GF-D8 (cell line): ENCODE measurements at regions not wholly inside any gene's neighbourhood (a gene's known extent, or its start where the extent isn't known, plus 50 kb on each side); places are given as distances from the start of the nearest gene placed in this dataset.

ENCODE experiments used
- DNase-seq: peaks from one replicate; lab custom pipeline; 2025; lab: John Stamatoyannopoulos, UW

- no peak for DNase-seq
These were observed 177.0 kb upstream of the TNFAIP3 start for GRCh38 chr6:137690034-137690433.

DNA sequence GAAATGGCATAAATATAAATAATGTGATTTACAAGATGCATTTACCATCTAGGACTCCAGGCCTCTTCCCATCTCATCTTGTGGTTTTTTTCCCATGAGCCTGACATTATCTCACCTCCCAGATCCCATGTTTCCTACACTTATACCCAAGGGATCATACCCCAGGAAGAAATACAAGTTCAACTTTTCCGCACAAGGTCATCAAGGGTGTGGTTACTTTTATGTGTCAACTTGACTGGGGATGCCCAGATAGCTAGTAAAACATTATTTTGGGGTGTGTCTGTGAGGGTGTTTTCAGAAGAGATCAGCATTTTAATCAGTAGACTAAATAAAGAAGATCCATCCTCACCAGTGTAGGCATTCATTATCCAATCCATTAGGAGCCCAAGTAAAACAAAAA, 176.3 kb upstream of the TNFAIP3 start:
- DNase-seq, result no peak

DNA sequence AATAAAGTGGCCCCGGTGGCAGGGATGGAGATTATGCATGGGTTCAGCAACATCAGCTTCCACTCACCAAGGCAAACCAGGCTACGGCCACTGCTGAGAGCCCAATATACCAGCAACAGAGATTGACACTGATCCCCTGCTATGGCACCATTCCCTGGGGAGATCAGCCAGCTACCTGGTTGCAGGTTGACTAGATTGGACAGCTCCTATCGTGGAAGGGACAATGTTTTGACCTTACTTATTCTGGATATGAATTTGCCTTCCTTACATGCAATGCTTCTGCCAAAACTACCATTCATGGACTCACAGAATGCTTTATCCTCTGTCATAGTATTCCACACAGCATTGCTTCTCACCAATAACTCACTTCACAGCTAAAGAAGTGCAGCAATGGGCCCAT, 174.8 kb upstream of the TNFAIP3 start:
- no peak for DNase-seq

- no peak for DNase-seq
These were observed 174.3 kb upstream of the TNFAIP3 start for GRCh38 chr6:137692806-137693205.

DNA sequence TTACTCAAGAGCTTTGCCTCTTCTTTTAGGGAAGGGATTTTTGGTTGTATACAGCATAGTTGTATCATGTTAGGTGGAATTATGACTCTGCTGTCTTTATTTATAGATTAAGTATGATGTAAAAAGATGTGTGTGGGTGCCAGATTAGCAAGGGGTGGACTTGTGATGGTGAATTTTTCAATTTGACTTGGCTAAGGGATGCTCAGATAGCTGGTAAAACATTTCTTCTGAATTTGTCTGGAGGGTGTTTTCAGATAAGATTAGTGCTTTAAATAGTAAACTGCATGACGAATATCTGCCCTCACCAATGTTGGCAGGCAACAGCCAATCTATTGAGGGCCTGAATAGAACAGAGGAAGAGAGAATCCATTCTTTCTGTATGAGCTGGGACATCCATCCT, 173.3 kb upstream of the TNFAIP3 start:
- no peak for DNase-seq

DNA sequence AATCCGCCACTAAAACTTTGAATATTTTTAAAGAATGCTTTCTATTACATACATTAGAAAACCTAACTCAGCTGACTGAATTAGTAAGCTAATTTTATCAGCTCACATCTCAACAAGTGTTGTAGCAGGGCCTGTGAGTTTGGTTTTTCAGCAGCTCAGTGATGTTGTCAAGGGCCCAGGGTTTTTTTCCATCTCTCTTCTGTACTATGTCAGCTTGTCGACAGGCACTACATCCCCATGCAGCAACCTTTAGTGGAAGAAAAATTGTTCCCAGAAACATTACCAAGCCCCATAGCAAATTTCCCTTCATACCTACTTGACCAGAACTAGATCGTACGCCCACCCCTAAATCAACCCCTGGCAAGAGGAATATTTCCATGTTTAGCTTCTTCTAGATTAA, 170.3 kb upstream of the TNFAIP3 start:
- no peak for DNase-seq

DNA sequence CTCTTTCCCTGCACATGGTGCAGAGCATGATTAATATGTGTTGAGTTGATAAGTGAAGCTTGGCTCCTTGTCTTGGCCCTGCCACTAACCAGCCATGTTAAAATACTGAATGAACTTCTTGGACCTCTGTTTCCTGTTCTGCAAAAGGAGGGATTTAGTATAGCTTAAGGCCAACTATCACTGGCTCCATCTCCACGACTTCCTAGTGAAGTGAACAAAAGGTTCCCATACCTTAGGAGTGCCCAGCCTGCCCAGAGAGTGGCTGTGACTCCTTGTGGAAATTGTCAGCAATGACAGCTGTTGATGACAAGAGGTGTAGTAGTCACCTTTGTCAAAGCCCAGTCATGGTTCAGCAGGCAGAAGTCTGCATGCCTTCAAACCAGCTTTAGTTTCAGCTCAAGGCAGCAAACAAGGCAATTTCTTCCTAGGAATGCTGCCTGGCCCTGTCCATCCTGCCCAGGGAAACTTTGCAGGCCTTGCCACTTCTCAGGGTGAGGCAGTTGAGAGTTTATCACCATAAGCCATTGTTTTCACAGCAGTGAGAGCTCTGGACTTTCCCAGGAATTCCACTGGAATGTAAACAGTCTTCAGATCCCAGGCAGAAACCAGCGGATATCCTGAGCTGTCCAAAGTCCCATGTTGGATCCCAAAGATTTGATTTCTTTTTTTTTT, 169.7 kb upstream of the TNFAIP3 start:
- no peak for DNase-seq

DNA sequence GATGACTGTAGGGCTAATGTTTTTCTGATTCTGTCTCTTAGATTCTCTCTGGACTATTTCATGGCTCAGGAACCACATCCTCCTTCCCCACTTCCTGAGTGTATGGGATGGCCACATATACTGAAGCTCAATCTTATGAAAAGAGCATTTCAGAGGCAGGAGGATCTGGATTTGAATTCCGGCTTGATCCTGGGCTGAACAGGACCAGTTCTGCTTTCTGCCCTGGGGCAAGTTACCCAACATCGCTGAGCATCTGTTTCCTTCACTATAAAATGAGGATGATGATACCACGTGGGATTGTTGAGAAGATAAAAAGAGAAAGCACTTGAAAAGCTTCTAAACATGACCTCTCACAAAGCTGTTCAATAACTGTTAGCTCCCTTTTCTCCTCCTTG, 168.4 kb upstream of the TNFAIP3 start:
- no peak for DNase-seq

DNA sequence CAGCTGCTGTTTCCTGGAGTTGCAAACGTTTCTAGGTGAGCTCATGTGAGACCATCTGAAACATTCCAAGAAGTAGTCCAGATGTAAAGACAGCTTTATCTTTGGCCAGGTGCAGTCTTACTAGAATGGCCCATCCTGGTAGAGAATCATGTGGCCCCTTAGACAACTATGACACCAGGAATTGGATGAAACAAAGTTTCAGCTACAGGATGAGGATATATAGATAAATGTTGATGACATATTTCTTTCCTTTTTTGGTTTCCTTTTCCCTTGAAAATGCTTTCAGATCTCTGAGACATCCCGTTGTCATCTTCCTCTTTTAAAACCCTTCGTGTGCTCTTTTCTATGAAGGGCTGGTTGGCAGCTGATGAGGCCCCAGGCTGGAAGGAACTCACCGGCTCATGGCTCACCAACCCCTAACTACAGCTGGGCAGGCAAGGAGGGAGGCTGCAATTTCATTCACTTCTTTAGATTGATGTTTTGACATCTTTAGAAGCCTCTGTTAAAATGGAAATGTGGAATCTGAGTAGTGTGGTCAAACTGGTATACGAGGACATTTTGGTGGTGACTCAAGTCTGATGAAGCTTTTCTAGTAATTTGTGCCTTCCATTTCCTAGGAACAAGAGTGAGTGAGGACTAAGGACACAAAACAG, 167.9 kb upstream of the TNFAIP3 start:
- DNase-seq, result no peak

DNA sequence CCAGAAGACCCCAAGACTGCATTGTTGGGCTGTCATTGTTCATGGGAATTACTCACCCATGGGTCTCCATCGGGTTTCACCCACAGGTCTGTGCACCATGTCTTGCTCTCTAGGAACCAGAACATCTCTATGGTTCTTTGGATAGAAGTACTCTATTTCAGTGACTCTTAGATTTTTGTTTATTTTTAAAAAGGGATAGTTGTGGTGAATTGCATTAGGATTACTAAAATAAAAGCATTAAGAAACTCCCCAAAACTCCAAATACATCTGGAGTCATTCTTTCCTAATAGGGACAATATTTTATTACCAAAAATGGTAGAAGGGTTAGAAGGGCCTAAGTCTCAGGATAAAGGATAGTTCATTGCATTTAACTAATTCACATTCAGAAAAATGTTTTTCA, 166.9 kb upstream of the TNFAIP3 start:
- no peak for DNase-seq

DNA sequence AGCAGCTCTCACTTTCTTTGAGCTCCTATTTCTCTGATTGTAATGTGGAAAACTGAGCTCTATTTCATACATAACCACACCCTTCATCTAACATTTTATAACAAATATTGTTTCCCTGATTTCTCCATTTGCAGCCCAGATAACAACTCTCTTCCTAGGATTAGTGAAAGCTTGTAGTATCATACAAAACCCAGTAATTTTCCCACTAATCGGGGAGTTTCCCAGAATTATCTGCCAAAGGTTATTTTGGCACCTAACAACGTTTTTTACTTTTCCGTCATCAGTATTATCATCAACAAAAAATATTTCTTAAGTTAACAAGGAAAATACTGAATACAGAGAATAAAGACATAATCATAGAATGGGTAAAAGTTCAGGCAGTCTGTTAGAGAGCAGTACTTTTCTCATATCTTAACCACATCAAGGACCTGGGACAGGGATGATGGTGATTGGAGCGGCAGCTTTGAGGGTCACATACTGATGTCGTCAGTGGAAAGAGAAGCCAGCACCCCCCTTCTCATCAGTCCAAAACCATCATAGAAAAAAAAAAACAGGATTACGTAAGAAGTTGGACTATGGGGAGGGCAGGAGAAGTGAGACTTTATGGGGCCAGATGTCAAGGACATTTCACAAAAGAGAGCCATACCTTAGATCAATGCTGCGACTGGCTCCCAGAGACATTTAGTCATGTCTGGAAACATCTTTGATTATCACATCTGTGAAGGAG, 166.1 kb upstream of the TNFAIP3 start:
- no peak for DNase-seq

DNA sequence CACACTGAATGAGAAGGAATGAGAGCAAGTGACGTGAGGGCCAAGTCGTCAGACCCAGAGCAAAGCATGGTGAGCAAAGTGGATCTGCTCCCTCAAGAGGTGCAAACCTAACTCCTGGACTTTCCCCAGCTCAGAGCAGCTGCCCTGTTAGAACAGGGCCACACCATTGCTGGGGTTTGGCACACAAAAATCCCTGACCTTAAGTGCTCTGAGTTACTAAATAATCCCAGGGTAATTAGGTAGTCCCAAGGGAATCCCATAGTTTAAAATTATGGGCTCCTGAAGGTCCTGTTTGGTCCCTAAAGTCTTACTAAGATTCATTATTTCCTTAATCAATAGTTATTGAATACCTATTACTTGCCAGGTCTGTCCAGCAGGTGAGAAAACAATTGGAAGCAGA, 165.1 kb upstream of the TNFAIP3 start:
- DNase-seq, result no peak

DNA sequence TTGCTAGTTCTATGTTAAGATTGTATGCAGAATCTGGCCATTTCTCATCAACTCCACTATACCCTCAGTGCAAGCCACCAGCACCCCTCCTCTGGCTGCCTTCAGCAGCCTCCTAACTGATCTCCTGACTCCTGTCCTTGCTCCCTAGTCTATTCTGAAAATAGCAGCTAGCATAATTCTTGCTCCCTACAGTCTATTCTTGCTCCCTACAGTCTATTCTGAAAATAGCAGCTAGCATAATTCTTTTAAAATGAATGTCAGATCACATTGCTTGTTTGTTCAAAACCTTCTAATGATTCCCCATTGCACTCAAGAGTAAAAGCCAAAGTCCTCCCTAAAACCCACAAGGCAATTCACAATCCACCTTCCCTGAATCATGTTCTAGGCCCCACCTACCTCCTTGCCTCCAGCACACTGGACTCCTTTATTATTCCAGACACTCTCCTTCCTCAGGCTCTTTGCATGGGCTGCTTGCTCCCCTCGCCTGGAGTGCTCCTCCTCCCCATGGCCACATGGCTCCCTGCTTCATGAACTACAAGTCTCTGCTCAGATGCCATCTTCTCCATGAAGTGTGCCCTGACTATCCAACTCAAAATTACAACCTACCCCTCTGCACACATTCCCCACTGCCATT, 164.2 kb upstream of the TNFAIP3 start:
- no peak for DNase-seq

DNA sequence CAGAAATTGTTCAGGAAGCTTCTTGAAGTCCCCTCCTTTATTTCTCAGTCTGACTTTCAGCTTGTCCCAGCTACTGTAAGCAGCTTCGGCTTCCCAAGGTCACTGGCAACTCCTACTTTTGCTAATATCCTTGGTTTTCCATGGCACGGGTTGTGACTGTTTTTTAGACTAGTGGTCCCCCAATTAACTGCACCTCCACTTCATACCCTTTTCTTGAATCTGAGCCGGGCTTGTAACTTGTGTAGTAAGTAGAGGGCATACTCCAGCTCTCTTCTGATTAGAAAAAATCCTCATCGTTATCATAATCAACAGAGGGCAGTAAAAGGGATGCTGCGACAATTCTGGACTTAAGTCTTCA, 162.3 kb upstream of the TNFAIP3 start:
- no peak for DNase-seq

DNA sequence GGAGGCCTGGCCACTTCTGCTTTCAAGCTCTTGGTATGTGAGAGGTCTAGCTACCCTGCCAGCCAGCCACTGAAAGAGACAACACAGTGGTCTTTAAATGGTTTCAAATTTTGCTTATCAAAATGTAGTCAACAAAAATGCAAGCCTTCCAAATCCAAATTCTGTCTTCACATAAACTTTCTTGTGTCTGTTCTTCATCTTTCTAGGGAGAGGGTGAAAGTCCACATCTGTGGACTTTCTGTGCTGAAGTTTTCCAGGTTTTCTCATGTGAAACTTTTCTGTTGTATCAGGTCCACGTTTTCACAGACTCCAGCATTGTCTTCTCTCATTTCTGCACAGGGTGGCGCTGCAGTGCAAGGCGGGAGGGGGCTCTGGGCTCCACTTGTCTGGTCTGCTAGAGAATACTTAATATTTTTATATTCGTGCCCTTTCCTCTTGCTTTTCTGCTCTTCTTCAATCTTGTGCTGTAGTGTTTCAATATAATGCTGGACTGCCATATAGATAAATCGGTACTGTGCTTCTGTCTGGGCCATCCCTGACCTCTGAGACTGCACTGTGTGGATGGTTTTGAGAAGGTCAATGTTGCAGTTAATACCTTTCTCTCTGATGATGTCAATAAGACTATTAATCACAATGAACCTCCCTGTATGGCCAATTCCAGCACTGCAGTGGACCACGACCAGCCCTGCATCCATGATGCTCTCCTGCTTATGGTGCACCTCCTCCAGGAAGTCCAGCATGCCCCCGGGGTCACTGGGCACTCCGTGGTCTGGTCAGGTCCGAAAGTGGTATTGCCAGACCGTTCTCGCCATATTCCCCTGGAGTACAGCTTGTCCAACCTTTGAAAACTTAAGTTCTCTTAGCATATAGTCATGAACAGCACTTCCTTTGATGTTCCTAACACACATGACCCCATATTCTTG, 161.6 kb upstream of the TNFAIP3 start:
- DNase-seq, result no peak

DNA sequence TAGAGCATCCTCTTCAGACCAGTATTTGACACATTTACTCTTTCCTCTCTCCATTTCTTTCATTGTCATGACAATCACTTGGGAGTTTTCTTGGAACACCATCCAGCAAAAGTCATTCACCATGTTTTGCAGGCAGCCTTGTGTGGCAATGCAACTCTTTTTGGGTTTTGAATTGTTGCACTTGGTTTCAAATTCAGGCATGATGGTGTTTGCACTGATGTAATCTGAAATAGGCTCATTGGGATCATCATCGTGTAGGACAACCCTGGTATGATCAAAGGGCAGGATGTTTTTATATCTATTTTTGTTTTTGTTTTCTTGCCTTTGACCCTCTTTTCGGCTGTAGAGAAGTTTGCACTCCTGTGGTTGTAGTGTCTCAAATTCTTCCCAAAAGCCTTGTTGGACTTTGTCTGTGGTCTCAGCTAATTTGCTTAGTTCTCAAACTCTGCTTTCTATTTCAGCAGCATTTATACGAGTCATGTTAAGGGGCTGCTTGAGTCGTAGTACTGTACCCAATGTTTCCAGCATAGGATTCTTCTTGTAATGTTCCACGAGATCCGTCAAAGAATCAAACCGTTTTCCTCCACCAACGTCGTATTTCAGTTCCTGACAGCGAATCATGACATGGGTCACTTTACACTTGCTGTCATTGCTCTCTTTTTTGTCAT, 160.8 kb upstream of the TNFAIP3 start:
- DNase-seq, result no peak

DNA sequence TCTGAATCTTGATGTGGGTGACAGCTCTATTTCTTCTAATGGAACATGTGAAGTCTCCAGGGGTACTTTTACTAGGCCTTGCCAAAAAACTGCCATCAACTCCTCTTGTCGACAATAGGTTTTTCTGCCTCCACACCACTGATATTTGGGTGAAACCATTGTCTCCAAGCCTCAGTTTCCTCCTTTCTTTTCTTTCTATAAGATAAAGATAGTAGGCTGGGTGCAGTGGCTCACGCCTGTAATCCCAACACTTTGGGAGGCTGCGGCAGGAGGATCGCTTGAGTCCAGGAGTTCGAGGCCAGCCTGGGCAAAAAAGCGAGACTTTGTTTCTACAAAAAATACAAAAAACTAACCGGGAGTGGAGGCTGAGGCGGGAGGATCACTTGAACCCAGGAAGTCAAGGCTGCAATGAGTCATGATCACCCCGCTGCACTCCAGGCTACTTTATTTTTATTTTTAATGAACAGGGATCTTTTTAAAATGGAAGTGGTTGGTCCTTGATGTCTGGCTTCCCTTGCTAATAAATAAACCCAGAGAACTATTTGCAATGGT, 159.9 kb upstream of the TNFAIP3 start:
- no peak for DNase-seq

- DNase-seq, result peak; percentile 40
These were observed 159.3 kb upstream of the TNFAIP3 start for GRCh38 chr6:137707590-137708360.

GRCh38 chr6:137708481-137708880, 158.6 kb upstream of the TNFAIP3 start:
- DNase-seq, result no peak
